DMS79 (cell line): ENCODE measurements at regions not wholly inside any gene's neighbourhood (a gene's known extent, or its start where the extent isn't known, plus 50 kb on each side); places are given as distances from the start of the nearest gene placed in this dataset.

Experiments
- DNase-seq: peaks from one replicate; lab custom pipeline; 2025; lab: John Stamatoyannopoulos, UW

DNA sequence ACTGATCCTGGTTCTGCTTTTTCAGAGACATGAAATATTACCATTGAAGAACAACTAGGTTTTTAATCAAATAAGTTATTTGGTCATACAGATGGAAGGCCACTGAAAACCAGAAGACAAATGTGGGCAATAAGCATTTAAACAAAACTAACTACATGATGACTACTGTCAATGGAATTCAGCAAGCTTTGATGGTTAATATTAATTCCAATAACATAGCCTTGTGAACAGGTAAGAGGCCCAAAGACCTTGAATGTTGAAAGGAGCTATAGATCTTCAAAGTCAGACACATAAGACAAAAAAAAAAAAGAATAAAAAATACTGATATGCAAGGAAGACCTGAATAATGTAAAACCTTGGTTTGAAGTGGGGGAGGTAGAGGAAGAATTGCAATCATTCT, 1955.6 kb upstream of the CELF4 start:
- no peak for DNase-seq

GRCh38 chr18:39519741-39520140, 1954.1 kb upstream of the CELF4 start:
- DNase-seq: no peak

GRCh38 chr18:39515299-39515698, 1949.7 kb upstream of the CELF4 start:
- DNase-seq: no peak

DNA sequence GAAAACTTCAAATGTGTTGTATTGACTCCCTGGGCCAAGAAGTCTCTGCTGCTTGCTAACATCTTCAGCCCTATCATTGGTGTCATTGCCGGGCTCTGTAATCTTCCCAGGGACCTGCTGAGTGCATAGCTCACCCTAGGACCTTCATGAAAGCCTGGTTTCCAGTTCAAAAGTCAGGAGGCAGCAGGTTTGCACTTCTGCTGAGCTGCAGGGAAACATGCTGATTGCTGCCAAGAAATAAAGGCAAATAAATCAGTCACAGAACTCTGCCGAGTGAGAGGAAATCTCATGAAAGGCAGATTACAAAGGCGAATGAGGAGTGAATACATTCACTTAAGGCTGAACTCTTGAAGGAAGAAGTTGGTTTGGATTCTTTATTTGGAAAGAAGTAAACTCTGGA, 1947.6 kb upstream of the CELF4 start:
- DNase-seq: no peak

DNA sequence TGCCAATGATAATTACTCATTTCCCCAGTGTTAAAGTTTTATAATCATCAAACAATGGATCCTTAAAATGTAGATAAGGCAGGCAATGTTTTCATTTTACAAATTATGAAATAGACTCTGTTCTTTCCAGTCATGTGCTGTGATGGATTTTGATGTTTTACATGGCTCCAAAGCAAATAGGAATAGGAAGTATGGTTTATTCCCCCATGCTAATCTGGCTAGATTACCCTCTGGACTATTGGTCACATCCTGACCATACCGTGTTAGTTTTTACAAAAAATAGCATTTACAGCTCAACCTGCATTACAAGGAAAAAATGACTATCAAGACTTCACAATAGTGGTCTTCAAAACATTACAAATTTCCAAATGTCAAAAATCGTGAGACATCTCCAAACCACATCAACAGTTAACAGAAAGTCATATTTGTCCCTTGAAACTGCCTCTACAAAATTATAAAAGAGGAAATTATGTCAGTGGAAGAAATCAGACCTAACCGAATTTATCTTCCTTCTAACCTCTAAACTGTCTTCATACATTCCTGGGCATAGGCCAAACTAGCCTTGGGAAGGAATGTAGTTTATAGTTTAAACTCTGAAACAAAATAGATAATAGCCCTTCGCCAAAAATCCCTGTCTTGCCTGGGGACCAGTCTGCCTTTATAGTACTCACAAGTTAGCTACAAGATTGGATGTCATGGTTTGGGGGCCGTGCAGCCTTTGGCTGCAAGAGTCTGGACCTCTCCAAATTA, 1941.2 kb upstream of the CELF4 start:
- no peak for DNase-seq

DNA sequence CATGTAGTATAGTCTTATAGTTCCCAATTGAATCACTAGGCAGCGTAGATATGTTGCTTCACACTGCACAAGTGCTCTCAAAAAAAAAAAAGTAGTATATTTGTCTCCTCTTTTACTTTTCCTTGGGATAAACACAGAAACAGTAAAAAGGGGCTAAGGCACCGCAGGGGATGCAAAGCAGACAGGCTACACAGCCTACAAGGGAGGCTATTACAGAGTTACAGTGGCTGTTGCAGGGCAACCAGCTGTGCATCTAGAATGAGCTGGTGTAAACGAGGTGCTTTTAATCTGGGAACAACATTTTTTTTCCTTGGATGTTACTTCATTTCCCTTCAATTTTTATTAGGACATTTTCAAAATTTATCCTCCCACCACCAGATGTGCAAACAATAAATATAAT, 1934.7 kb upstream of the CELF4 start:
- no peak for DNase-seq

- no peak for DNase-seq
Measured at GRCh38 chr18:39497821-39498220, 1932.2 kb upstream of the CELF4 start.

DNA sequence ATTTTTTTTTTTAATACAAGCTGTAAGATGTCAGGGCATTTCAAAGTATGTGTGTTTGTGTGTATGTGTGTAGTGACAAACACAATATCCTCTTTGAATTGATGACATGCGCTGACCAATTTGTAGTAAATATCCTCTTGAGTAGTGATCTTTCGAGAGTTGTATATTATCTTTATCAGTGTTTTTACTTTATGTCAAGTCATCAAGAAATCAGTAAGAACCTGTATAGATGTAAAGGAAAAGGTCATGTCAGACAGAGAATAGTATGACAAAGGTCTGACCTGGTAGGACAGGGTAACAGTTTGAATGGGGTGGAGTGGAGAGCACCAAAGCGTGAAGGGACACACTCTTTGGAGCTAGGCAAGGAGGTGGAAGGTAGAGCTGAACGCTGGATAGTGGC, 1931.4 kb upstream of the CELF4 start:
- DNase-seq: no peak

DNA sequence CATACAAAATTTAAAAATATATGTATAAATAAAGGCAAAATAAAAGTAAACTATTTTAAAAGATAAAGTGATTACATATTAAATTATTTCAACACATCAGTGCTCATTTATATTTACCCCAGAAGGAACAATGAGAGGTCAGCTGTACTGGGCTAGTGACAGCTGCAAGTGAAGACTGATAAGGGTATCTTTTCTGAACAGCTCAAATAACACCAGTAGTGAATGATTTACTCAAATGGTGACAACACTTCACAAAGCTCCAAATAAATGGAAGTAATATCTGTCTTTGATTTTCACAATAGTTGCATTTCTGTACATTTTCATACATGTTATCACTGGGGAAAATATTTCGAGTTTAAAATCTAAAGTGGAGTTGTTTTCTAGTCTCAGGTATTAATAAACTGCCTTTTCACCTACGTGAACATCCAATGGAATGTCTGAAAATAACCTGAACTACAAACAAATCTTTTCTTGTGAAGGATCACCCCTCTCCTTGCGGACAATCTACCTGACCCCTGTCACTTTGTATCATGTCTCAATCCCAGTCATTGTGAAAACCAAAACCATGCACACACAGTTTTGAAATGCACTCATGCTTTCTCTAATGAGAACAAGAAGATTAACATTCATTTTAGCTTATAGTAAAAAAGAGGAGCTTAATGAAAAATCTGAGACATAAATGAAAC, 1928.8 kb upstream of the CELF4 start:
- DNase-seq: no peak

DNA sequence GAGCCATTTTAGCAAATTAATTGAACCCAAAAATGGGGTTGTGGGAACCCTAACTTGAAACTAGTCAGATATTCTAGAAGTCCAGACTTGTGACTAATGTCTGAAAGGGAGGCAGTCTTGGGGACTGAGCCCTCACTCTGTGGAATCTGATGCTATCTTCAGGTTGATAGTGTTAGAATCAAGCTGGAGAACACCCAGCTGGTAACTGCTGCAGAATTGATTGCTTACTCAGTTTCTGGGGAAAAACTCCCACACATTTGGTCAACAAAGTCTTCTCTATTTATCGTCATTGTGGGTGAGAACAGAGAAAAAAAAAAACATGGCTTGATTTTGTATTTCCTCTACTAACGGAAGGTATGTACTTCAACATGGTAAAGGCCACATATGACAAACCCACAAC, 1925.8 kb upstream of the CELF4 start:
- DNase-seq: no peak

DNA sequence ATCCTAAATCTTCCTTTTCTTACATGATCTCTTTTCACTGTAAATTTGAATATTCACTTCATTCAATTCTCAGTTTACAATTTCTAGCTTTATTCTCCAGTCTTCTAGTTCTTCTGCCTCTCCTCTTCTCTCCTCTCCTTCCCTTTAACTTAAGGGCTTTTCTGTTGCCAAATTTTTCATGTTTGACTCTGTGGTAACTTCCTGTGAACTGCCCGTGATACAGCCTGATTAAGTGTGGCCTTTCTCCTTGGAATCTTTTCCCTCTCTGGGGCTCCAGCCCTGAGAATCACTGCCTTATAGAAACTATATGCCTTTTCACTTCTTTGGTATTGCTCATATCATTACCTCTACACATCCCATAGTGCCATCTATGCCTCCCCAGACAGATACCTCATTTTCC, 1923.8 kb upstream of the CELF4 start:
- DNase-seq: no peak

DNA sequence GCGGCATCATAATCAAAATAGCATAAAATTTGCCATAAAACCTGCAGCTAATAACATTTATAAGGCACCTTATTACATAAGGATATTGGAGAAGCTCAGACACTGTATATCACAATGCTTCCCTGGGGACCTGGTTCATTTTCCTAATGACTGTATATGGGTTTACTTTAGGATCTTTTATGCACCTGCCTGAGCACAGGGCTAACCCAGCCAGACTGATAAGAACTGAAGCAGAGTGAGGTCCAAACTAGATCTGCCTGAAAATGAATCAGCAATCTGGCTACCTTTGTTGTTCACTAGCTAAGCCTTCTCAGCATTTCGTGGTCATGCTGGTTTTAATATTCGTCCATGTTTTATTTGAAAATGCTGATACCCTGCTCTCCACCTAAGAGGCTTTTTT, 1922.3 kb upstream of the CELF4 start:
- DNase-seq: no peak

GRCh38 chr18:39486268-39486667, 1920.7 kb upstream of the CELF4 start:
- no peak for DNase-seq

DNA sequence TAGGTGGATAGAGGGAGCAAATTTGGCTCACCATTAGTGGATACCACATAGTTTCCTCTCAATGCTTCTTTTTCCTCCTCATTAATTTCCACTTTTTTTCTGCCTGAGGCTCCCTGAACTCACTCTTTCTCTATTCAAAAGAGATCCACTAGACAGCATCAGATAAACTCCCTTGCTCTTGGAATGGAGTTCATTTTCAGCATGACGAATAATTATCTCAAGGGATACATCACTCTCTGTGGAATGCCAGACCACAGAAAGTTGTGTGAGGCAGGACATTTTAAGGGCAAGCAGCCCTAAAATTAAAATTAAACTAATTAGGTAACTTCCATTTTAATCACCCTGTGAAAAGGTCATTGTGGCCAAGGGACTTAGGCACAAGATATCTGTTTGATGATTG, 1920.1 kb upstream of the CELF4 start:
- DNase-seq: no peak

GRCh38 chr18:39481281-39481680, 1915.7 kb upstream of the CELF4 start:
- DNase-seq: no peak

- DNase-seq: no peak
Measured at GRCh38 chr18:39480494-39481195, 1915.0 kb upstream of the CELF4 start.

- no peak for DNase-seq
Measured at GRCh38 chr18:39464006-39464405, 1898.4 kb upstream of the CELF4 start.

GRCh38 chr18:39462436-39462835, 1896.8 kb upstream of the CELF4 start:
- DNase-seq: no peak

DNA sequence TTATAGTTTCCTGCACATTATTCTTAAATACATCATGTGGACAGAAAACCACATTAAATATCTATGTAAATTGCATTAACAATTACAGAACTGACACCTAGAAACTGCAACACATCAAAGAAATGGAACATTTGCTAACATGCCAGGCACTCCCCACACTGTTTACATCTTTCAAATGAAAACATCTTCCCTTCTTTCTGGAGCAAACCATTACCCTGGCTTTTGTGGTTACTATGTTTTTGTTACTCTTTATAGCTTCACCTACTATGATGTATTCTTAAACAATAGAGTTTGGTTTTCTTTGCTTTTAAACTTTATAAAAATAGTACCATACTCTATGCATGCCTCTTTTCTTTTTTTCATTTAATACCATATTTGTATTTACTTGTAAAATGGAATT, 1894.5 kb upstream of the CELF4 start:
- DNase-seq: no peak

GRCh38 chr18:39455285-39455684, 1889.7 kb upstream of the CELF4 start:
- DNase-seq: no peak

DNA sequence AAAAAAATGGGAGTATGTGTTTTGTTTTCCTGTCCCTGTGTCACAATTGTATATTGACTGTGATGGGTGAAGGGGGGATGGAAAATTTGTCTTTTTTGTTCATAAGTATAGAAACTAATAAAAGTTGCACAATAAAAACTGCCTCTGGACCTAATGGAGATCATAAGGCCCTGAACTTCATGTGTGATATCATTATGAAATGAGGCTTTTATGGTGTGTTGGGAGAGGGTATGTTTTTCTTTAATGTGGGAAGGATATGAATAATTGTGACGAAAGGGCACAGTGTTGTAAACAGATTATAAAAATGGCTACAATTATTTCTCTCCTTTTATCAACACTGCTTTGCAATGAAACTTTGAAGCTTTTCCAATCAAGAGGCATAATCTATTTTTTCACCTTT, 1889.3 kb upstream of the CELF4 start:
- DNase-seq: no peak

DNA sequence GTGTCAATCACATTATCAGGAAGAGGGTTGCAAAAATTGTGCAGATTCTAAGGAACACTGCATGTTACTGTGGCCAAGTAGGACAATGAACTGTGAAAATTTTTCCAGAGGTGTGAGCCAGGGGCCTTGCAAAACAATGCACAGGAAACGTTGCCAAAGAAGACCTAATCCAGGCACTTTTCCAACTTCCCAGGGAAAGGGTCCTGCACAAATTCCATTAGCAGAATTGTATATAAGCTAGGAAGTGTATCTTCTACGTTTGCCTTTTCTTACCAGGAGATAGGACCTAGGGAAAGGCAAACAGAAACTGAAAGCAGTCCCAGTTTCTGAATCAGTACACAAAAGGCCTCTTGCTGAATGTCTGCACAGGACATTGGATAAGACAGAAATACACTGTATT, 1888.3 kb upstream of the CELF4 start:
- DNase-seq: no peak

GRCh38 chr18:39453356-39453755, 1887.8 kb upstream of the CELF4 start:
- DNase-seq: no peak
